ENCODE measurements at regions not wholly inside any gene's neighbourhood (a gene's known extent, or its start where the extent isn't known, plus 50 kb on each side); places are given as distances from the start of the nearest gene placed in this dataset.

DNA sequence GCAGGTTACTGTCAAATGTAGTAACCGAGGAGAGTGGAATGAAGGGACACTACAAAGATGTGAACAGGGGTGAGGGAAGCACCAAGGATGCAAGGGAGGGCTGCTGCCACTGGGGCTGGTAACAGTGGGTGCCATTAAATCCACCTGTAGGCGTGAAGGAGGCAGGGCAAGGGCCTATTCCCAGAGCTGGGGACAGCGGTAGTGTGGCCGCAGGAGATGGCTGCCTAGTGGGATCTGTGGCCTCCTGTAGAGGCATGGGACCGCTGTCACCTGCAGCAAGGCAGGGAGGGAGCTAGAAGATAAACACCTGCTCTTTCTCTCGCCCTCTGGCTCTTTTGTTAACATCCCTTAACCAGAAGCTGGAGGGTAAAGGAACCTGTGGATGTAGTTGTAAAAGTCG is 80.5 kb upstream of the CNIH3 start:
- TF ChIP-seq, protein P1, sequence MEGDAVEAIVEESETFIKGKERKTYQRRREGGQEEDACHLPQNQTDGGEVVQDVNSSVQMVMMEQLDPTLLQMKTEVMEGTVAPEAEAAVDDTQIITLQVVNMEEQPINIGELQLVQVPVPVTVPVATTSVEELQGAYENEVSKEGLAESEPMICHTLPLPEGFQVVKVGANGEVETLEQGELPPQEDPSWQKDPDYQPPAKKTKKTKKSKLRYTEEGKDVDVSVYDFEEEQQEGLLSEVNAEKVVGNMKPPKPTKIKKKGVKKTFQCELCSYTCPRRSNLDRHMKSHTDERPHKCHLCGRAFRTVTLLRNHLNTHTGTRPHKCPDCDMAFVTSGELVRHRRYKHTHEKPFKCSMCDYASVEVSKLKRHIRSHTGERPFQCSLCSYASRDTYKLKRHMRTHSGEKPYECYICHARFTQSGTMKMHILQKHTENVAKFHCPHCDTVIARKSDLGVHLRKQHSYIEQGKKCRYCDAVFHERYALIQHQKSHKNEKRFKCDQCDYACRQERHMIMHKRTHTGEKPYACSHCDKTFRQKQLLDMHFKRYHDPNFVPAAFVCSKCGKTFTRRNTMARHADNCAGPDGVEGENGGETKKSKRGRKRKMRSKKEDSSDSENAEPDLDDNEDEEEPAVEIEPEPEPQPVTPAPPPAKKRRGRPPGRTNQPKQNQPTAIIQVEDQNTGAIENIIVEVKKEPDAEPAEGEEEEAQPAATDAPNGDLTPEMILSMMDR (conservative IDR thresholded peaks at IDR 0.05; ENCODE audit: low read depth in 2 of 2), result no peak
- TF ChIP-seq STAT1 (IDR thresholded peaks at IDR 0.05; ENCODE audit: unreplicated experiment) (no peak), CREB1 (CRISPR knock-in tag; IDR thresholded peaks at IDR 0.05; ENCODE audit: low read depth) (no peak), POLR2AphosphoS5 (IDR thresholded peaks at IDR 0.05; ENCODE audit: low read depth) (no peak), EZH2 (IDR thresholded peaks at IDR 0.05; ENCODE audit: low read depth, unreplicated experiment) (no peak), NANOG (IDR thresholded peaks at IDR 0.05; ENCODE audit: borderline replicate concordance) (no peak), ZNF114 (CRISPR knock-in tag; IDR thresholded peaks at IDR 0.05) (no peak), EZH2phosphoT487 (IDR thresholded peaks at IDR 0.05; ENCODE audit: unreplicated experiment) (no peak), JUNB (IDR thresholded peaks at IDR 0.05; ENCODE audit: unreplicated experiment) (no peak), ZNF331 (CRISPR knock-in tag; IDR thresholded peaks at IDR 0.05; ENCODE audit: low read depth) (no peak)
- TF ChIP-seq, protein P2, sequence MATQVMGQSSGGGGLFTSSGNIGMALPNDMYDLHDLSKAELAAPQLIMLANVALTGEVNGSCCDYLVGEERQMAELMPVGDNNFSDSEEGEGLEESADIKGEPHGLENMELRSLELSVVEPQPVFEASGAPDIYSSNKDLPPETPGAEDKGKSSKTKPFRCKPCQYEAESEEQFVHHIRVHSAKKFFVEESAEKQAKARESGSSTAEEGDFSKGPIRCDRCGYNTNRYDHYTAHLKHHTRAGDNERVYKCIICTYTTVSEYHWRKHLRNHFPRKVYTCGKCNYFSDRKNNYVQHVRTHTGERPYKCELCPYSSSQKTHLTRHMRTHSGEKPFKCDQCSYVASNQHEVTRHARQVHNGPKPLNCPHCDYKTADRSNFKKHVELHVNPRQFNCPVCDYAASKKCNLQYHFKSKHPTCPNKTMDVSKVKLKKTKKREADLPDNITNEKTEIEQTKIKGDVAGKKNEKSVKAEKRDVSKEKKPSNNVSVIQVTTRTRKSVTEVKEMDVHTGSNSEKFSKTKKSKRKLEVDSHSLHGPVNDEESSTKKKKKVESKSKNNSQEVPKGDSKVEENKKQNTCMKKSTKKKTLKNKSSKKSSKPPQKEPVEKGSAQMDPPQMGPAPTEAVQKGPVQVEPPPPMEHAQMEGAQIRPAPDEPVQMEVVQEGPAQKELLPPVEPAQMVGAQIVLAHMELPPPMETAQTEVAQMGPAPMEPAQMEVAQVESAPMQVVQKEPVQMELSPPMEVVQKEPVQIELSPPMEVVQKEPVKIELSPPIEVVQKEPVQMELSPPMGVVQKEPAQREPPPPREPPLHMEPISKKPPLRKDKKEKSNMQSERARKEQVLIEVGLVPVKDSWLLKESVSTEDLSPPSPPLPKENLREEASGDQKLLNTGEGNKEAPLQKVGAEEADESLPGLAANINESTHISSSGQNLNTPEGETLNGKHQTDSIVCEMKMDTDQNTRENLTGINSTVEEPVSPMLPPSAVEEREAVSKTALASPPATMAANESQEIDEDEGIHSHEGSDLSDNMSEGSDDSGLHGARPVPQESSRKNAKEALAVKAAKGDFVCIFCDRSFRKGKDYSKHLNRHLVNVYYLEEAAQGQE (IDR thresholded peaks at IDR 0.05; ENCODE audit: unreplicated experiment), result no peak
- TF ChIP-seq, protein P3, sequence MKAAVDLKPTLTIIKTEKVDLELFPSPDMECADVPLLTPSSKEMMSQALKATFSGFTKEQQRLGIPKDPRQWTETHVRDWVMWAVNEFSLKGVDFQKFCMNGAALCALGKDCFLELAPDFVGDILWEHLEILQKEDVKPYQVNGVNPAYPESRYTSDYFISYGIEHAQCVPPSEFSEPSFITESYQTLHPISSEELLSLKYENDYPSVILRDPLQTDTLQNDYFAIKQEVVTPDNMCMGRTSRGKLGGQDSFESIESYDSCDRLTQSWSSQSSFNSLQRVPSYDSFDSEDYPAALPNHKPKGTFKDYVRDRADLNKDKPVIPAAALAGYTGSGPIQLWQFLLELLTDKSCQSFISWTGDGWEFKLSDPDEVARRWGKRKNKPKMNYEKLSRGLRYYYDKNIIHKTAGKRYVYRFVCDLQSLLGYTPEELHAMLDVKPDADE (IDR thresholded peaks at IDR 0.05), result no peak
- TF ChIP-seq, protein P4, sequence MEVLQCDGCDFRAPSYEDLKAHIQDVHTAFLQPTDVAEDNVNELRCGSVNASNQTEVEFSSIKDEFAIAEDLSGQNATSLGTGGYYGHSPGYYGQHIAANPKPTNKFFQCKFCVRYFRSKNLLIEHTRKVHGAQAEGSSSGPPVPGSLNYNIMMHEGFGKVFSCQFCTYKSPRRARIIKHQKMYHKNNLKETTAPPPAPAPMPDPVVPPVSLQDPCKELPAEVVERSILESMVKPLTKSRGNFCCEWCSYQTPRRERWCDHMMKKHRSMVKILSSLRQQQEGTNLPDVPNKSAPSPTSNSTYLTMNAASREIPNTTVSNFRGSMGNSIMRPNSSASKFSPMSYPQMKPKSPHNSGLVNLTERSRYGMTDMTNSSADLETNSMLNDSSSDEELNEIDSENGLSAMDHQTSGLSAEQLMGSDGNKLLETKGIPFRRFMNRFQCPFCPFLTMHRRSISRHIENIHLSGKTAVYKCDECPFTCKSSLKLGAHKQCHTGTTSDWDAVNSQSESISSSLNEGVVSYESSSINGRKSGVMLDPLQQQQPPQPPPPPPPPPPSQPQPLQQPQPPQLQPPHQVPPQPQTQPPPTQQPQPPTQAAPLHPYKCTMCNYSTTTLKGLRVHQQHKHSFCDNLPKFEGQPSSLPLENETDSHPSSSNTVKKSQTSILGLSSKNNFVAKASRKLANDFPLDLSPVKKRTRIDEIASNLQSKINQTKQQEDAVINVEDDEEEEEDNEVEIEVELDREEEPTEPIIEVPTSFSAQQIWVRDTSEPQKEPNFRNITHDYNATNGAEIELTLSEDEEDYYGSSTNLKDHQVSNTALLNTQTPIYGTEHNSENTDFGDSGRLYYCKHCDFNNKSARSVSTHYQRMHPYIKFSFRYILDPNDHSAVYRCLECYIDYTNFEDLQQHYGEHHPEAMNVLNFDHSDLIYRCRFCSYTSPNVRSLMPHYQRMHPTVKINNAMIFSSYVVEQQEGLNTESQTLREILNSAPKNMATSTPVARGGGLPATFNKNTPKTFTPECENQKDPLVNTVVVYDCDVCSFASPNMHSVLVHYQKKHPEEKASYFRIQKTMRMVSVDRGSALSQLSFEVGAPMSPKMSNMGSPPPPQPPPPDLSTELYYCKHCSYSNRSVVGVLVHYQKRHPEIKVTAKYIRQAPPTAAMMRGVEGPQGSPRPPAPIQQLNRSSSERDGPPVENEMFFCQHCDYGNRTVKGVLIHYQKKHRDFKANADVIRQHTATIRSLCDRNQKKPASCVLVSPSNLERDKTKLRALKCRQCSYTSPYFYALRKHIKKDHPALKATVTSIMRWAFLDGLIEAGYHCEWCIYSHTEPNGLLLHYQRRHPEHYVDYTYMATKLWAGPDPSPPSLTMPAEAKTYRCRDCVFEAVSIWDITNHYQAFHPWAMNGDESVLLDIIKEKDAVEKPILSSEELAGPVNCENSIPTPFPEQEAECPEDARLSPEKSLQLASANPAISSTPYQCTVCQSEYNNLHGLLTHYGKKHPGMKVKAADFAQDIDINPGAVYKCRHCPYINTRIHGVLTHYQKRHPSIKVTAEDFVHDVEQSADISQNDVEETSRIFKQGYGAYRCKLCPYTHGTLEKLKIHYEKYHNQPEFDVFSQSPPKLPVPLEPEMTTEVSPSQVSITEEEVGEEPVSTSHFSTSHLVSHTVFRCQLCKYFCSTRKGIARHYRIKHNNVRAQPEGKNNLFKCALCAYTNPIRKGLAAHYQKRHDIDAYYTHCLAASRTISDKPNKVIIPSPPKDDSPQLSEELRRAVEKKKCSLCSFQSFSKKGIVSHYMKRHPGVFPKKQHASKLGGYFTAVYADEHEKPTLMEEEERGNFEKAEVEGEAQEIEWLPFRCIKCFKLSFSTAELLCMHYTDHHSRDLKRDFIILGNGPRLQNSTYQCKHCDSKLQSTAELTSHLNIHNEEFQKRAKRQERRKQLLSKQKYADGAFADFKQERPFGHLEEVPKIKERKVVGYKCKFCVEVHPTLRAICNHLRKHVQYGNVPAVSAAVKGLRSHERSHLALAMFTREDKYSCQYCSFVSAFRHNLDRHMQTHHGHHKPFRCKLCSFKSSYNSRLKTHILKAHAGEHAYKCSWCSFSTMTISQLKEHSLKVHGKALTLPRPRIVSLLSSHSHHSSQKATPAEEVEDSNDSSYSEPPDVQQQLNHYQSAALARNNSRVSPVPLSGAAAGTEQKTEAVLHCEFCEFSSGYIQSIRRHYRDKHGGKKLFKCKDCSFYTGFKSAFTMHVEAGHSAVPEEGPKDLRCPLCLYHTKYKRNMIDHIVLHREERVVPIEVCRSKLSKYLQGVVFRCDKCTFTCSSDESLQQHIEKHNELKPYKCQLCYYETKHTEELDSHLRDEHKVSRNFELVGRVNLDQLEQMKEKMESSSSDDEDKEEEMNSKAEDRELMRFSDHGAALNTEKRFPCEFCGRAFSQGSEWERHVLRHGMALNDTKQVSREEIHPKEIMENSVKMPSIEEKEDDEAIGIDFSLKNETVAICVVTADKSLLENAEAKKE (CRISPR knock-in tag; IDR thresholded peaks at IDR 0.05), result no peak
- no peaks in the 10 kb centered on the region for H3F3A ChIP-seq (replicated peaks; ENCODE audit: low read depth)
- no peak overlapping the region for H2AFZ ChIP-seq
- no peak overlapping the region for H3K27ac ChIP-seq (ENCODE audit: low read depth)
- no peaks in the 10 kb centered on the region for H3K27me3 ChIP-seq (ENCODE audit: insufficient read depth)
- Mint-ChIP-seq H3K27me3 (ENCODE audit: insufficient read depth, low read depth, poor library complexity) (peaks cover 2% of the 10 kb centered on the region), H3K4me3 (no peak overlapping the region), H3K27ac (no peak overlapping the region), H3K9me3 (no peaks in the 10 kb centered on the region), H3K4me1 (peaks cover 13% of the 10 kb centered on the region), H3K36me3 (ENCODE audit: low read depth) (no peaks in the 10 kb centered on the region)
- H3K4me1 ChIP-seq (ENCODE audit: insufficient read depth), result no peaks in the 10 kb centered on the region
- no peak overlapping the region for H3K4me3 ChIP-seq
- DNase-seq (ENCODE audit: low spot score), result no peak
- no peaks in the 10 kb centered on the region for H3K79me2 ChIP-seq (replicated peaks; ENCODE audit: insufficient read depth)
- peak; percentile 53; the same call in 2 of the 3 replicates for ATAC-seq
- no peaks in the 10 kb centered on the region for H3K36me3 ChIP-seq (ENCODE audit: insufficient read depth)
- H4K20me1 ChIP-seq (replicated peaks; ENCODE audit: insufficient read depth), result no peaks in the 10 kb centered on the region
- peaks cover 3% of the 10 kb centered on the region; the same call in 1 of the 2 replicates for H3K9me2 ChIP-seq (ENCODE audit: insufficient read depth)
- H3K4me2 ChIP-seq, result no peak overlapping the region
